IMR-90 (cell line): ENCODE measurements at regions not wholly inside any gene's neighbourhood (a gene's known extent, or its start where the extent isn't known, plus 50 kb on each side); places are given as distances from the start of the nearest gene placed in this dataset.

Source experiments
- MAFK ChIP-seq: IDR thresholded peaks from 2 replicates; pipeline ENCODE4 v1.6.1; 2012; ENCODE audit warnings: low read depth, low read length, improper control_type of control experiment
- MXI1 ChIP-seq: IDR thresholded peaks from 2 replicates; pipeline ENCODE4 v1.6.1; 2012; ENCODE audit warnings: low read depth, mild to moderate bottlenecking, low read length, moderate library complexity, borderline replicate concordance
- POLR2A ChIP-seq: IDR thresholded peaks from 2 replicates; pipeline ENCODE4 v1.6.1; 2012; ENCODE audit warnings: mild to moderate bottlenecking, low read depth, low read length
- RCOR1 ChIP-seq: IDR thresholded peaks from 2 replicates; pipeline ENCODE4 v1.6.1; 2012; ENCODE audit warnings: mild to moderate bottlenecking, low read length, improper control_type of control experiment; ENCODE audit not compliant: insufficient replicate concordance
- TF ChIP-seq, protein P1 (sequence below): conservative IDR thresholded peaks from 2 replicates; pipeline ENCODE4 v1.5.1; 2012; ENCODE audit warnings: mild to moderate bottlenecking, low read depth, low read length, improper control_type of control experiment

DNA sequence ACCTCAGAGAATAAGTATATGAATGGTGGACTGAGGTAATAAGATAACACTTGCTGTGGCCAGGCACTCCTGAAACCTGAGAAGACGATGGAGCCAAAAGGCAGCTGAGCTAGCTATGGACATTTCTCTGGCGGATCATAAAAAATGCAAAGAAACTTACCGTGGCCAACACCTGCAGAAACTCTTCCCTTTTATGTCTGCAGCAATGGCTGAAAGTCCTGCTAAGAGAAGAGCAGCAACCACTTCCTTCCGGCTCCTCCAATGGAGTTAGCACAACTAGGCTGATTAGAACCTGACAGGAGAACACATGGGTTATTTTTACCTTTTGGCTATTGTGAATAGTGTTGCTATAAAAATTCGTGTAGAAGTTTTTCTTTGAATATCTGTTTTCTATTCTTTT lies 76.0 kb upstream of the MAGEB16 start:
- TF ChIP-seq, protein P1, sequence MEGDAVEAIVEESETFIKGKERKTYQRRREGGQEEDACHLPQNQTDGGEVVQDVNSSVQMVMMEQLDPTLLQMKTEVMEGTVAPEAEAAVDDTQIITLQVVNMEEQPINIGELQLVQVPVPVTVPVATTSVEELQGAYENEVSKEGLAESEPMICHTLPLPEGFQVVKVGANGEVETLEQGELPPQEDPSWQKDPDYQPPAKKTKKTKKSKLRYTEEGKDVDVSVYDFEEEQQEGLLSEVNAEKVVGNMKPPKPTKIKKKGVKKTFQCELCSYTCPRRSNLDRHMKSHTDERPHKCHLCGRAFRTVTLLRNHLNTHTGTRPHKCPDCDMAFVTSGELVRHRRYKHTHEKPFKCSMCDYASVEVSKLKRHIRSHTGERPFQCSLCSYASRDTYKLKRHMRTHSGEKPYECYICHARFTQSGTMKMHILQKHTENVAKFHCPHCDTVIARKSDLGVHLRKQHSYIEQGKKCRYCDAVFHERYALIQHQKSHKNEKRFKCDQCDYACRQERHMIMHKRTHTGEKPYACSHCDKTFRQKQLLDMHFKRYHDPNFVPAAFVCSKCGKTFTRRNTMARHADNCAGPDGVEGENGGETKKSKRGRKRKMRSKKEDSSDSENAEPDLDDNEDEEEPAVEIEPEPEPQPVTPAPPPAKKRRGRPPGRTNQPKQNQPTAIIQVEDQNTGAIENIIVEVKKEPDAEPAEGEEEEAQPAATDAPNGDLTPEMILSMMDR: no peak
- TF ChIP-seq MXI1: no peak
- no peak for TF ChIP-seq POLR2A
- TF ChIP-seq RCOR1: no peak
- no peak for TF ChIP-seq MAFK
